Fibroblast of skin of left biceps (primary cell): ENCODE measurements at regions not wholly inside any gene's neighbourhood (a gene's known extent, or its start where the extent isn't known, plus 50 kb on each side); places are given as distances from the start of the nearest gene placed in this dataset.
"Not testable (repeated sequence)": the region's sequence is repeated elsewhere in the genome, so short reads cannot be mapped to it uniquely, and the experiment has no call there.

Experiments used
- DNase-seq, 2 experiments: peaks; one replicate each; pipeline ENCODE4 v3.0.0-alpha.2; 2013; ENCODE audit warnings: low read depth in 2 of 2

DNA sequence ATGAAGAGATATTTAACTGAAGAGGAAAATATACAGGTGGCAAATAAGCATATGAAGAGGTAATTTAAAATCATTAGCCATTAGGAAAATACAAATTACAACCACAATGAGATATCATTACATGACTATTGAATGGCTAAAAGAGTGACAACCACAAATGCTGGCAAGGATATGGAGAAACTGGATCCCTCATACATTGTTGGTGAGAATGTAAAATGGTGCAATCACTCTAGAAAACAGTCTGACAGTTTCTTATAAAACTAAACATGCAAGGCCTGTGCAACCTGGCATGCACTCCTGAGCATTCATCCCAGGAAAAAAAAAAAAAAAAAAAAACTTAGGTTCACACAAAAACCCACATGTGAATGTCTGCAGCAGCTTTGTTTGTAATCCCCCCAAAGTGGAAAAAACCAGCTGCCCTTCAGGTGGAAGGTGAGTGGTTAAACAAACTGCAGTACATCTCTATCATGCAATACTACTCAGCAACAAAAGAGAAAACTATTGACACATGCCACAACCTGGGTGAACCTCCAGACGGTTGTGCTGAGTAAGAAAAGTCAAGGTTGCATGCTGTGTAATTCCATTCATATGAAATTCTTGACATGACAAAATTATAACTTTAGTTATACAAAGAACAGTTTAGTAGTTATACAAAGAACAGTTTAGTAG, 189.2 kb upstream of the IRF2BP2 start:
- DNase-seq: not testable (repeated sequence)

GRCh38 chr1:234797216-234797615, 187.2 kb upstream of the IRF2BP2 start:
- DNase-seq: not testable (repeated sequence)

DNA sequence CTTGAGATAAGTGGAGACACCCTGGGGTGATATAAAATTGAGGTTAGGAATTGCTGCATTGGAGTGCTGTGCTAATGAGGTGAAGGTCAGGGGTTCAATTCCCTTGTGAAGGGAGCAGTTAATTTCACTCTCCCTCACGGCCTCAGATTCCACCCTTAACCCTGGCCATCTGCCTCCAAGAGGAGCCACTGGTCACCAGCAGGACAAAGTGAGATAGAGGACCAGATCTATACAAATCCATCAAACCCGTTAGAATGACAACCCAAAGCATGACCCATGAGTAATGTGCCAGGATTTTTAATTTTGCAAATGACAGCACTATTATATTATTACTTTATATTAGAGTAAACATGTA, 186.4 kb upstream of the IRF2BP2 start:
- DNase-seq: not testable (repeated sequence)

DNA sequence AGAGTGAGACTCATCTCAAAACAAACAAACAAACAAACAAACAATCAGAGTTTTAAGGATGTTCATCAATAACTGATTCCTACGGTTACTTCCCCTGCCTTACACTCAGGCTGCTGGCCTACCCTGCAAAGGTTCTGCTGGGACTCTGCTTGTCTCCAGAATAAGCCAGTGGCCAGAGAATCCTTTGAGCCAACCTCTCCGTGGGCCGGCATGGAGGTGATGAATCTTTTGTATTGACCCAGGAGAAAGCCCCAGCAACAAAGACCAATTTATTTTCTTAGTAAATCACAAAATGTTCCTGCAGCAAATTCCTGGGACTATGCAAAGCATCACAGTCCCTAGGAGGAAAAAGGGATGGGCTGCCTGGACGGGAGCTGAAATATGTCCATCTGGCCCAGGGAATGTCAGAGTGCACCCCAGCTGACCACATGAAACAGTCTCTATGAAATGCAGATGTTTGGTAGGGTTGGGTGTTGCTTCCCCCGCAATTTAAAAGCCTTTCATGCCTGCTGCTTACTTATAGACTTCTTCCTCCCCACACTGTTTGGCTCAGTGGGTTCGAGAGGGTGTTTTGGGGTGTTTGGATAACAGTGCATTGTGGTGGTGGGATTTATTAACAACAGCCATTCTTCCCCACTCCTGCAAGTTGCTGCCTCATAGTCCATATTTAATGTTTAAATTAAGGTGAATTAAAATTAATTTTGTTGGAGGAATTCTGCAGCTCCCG, 185.9 kb upstream of the IRF2BP2 start:
- DNase-seq: not testable (repeated sequence)

DNA sequence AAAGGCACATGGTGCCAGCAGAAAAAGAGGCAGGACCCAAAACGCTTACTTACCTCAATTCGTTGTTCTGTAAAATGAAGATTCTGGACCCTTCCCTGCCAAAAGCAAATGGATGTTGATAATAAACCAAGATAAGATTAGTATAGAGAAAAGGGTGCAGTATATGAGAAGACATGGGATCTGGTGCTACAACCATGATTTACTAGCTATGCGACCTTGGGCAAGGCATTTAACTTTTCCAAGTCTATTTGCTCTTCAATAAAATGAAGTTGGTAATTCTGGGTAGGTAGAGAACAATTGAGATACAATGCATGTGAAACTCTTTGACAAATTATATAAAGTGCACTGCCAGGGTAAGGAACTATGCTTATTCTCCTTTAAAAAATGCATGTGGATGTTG, 185.0 kb upstream of the IRF2BP2 start:
- not testable (repeated sequence) for DNase-seq

DNA sequence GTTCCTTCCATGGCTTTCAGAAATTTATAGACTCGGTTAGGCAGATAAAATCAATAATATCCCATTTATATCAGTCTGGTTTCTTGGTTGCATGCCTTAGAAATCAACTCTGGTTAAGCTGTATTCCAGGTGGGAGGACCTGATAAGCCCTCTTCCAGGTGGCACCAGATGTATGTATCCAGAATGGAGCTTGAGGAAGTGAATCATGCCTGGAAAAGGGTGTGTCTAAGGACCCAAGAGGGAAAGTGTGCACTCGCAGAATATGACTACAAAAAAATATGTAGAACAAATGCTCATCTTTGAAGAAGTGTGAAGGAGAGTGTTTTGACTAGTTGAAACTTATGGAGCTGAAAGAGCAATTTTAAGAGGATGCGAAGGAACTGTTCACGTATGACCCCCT, 184.5 kb upstream of the IRF2BP2 start:
- not testable (repeated sequence) for DNase-seq

GRCh38 chr1:234793924-234794323, 183.9 kb upstream of the IRF2BP2 start:
- not testable (repeated sequence) for DNase-seq

DNA sequence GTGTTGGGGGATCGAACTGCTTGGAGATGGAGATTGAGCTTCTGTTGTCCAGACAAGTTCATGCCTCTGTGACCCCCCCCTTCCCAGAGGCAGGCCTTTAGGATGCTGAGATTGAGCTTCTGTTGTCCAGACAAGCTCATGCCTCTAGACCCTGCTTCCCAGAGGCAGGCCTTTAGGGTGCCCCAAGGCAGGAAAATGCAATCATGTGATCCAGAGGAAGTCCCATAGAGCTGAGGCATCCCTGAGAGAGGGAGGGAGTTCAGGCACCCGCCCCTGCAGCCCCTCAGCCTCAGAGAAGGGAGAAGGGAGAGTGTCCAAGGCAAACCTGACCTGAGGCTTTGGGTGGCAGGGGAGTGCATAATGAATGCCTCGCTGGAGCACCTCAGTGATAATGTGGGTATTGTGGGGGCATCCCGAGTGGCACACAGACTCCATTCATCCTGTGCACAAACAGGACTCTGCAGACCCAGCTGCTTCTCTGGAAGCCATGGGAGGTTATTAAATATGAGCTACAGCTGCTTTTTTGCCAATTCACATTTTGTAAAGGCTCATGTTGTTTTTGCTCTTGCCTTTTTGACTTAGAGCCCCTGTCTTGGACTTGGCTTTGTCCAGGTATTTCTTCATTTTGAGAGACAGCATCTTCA, 182.4 kb upstream of the IRF2BP2 start:
- DNase-seq: not testable (repeated sequence)

DNA sequence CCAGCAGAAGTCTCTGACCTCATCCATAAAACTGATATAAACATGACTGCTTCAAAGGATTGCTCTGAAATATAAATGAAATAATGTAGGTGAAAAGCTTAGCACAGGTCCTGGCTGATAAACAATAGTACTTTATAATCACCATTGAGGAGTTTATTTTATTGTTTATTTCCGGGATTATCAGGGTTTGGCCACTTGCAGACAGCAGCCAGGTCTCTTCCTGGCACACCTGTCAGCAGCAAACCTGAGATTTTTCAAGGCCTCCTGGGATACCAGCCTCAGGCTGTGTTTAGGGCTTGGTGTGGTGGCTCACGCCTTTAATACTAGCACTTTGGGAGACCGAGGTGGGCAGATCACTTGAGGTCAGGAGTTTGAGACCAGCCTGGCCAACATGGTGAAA, 181.6 kb upstream of the IRF2BP2 start:
- DNase-seq: not testable (repeated sequence)

GRCh38 chr1:234790333-234790732, 180.4 kb upstream of the IRF2BP2 start:
- DNase-seq: not testable (repeated sequence)

GRCh38 chr1:234787011-234787584, 177.1 kb upstream of the IRF2BP2 start:
- DNase-seq: not testable (repeated sequence)

GRCh38 chr1:234785922-234786321, 175.9 kb upstream of the IRF2BP2 start:
- not testable (repeated sequence) for DNase-seq

- DNase-seq: peak; percentile 29 to 45
Observed at GRCh38 chr1:234785471-234785919, 175.5 kb upstream of the IRF2BP2 start.

DNA sequence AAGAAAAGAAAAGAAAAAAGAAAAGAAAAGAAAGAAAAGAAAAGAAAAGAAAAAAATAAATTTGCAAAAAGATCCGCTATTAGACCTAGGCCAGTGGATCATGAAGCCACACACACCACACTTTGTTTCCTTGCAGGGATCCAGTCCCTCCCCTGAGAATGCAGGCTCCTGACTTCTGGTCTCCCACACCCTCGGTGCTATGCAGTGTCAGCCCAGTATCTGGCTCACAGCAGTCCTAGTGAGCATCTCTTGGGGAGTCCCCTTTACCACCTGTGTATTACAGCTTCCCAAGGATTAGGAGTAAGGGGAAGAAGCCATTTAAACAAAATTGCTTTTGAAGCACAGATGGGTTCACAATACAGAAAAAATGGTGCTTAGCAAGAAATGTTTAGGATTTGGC, 174.1 kb upstream of the IRF2BP2 start:
- DNase-seq: not testable (repeated sequence)

DNA sequence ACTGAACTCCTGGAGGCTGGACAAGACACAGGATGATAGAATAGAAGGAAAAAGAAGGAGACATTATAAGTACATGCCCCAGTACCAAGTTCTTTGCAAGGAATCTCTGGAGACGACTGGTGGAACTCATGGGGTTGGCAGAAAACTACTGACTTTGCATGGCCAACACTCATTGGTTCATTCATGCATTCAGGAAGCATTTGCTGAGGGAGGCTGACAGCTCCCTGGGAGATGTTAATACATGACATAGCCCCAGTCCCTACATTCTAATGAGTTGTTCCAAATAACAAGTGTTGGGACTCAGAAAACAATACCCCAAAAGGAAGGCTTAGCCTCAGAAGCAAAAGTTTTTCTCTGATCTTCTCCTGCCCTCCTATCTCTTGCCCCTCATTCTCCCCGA, 172.8 kb upstream of the IRF2BP2 start:
- no peak for DNase-seq

GRCh38 chr1:234782105-234782751, 172.2 kb upstream of the IRF2BP2 start:
- no peak for DNase-seq

DNA sequence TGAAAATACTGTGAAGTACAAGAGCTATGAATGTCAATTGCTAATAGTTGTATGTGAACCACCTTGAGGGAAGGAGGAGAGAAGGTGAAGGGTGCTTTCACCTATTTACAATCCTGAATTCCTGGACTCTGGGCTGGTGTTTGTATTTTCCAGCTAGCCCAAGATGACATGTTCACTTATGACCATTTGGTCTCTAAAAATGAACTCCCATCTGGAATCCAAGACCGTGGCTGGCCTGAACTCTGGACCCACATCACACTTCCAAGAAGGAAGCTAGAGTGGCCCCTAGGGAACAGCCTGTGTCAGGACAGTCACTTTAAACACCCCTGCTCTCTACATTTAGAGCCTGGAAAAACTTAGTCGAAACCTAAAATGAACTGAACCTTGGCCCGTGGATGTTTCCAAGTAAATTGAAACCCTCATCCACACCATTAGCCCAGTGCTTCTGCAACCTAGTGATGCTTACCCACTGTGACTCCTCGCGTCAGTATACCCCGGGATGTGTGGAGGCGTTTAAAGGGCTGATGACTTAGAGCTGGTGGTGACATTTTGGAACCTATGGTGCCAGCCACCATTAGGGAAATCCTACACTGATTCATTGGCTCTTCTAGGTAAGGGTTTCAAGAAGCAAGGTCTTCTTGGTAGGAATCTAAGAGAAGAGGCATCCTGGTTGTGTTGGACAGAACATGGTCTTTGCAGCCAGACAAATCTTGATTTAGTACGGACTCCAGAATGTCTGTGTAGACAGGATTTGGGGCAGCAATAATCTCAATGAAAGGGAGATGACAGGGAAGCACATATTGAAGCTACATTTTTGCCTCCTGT, 171.5 kb upstream of the IRF2BP2 start:
- DNase-seq: no peak

GRCh38 chr1:234780531-234781162, 170.7 kb upstream of the IRF2BP2 start:
- no peak for DNase-seq

DNA sequence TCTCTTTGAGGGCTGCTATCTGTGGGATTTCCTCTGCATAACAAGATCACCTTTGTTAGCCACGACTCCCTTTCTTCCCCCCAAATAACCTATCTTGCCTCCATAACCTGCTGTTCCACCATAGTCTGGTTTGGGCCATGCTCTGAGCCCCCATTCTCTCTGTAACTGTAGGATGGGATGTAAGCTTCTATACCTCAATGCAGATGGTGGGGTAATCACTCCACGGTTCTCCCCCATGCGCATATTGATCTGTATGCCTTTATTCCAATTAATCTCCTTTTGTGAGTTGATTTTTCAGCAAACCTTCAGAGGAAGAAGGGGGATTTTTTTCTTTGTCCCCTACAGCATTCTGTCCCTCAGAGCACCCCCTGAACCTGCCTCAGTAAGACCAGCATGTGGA, 170.1 kb upstream of the IRF2BP2 start:
- no peak for DNase-seq

DNA sequence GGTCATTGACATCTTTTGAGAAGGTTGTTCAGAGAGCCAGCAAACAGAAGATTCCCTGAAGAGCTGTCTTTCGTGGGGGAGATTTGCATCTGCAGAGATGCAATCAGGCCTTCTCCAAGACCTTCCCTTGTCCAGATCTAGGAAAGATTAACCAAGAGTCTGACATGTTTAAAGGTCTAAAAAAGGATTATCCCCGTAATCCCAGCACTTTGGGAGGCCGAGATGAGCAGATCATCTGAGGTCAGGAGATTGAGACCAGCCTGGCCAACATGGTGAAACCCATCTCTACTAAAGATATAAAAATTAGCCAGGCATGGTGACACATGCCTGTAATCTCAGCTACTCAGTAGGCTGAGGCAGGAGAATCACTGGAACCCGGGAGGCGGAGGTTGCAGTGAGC, 169.6 kb upstream of the IRF2BP2 start:
- not testable (repeated sequence) for DNase-seq

GRCh38 chr1:234779160-234779538, 169.2 kb upstream of the IRF2BP2 start:
- DNase-seq: no peak
